ENCODE measurements at regions not wholly inside any gene's neighbourhood (a gene's known extent, or its start where the extent isn't known, plus 50 kb on each side); places are given as distances from the start of the nearest gene placed in this dataset.

DNA sequence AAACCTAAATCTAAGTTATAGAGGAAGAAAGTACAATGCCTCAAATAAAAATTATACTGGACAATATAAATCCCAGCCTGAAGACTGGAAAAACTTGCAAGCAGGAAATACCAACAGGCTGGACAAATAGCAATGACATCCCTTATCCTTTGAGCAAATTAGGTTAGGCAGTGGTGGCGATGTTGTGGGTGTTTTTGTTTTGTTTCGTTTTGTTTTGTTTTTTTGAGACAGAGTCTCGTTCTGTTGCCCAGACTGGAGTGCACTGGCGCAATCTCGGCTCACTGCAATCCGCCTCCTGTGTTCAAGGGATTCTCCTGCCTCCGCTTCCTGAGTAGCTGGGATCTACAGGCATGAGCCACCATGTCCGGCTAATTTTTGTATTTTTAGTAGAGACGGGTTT is 57.3 kb upstream of the TES start:
- Histone ChIP-seq H3K79me2 (ENCODE audit: insufficient read depth, low read length) (peaks cover 98% of the 10 kb centered on the region), H3K27ac (ENCODE audit: low read length) (peak overlapping the region; percentile 74), H3K36me3 (ENCODE audit: insufficient read depth, low read length) (no peaks in the 10 kb centered on the region), H3K4me2 (ENCODE audit: insufficient read depth, low read length) (peak overlapping the region; percentile 18; the same call in 1 of the 2 replicates), H3K4me1 (ENCODE audit: insufficient read depth, low read length) (peaks cover 98% of the 10 kb centered on the region), H2AFZ (ENCODE audit: low read depth, low read length) (no peak overlapping the region), H3K9ac (ENCODE audit: low read depth, low read length) (0 out of 2 replicates have a peak overlapping the region, but pooled peaks have one; percentile 21), H3K9me3 (ENCODE audit: insufficient read depth, low read length, severe bottlenecking) (no peaks in the 10 kb centered on the region), H4K20me1 (ENCODE audit: insufficient read depth, low read length) (no peaks in the 10 kb centered on the region), H3K27me3 (ENCODE audit: insufficient read depth, low read length, poor library complexity) (no peaks in the 10 kb centered on the region), H3K4me3 (ENCODE audit: low read depth in 1 of 2, low read length in 2 of 2) (no peak overlapping the region)
- DNase-seq (peak; percentile 40), ATAC-seq (ENCODE audit: insufficient read depth, low read depth) (peak; percentile 3; the same call in 1 of the 3 replicates)
- TF ChIP-seq, protein P1, sequence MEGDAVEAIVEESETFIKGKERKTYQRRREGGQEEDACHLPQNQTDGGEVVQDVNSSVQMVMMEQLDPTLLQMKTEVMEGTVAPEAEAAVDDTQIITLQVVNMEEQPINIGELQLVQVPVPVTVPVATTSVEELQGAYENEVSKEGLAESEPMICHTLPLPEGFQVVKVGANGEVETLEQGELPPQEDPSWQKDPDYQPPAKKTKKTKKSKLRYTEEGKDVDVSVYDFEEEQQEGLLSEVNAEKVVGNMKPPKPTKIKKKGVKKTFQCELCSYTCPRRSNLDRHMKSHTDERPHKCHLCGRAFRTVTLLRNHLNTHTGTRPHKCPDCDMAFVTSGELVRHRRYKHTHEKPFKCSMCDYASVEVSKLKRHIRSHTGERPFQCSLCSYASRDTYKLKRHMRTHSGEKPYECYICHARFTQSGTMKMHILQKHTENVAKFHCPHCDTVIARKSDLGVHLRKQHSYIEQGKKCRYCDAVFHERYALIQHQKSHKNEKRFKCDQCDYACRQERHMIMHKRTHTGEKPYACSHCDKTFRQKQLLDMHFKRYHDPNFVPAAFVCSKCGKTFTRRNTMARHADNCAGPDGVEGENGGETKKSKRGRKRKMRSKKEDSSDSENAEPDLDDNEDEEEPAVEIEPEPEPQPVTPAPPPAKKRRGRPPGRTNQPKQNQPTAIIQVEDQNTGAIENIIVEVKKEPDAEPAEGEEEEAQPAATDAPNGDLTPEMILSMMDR (IDR thresholded peaks at IDR 0.05; ENCODE audit: borderline replicate concordance, extremely low read depth, low read length, poor library complexity, severe bottlenecking), result no peak
- TF ChIP-seq EZH2 (IDR thresholded peaks at IDR 0.05; ENCODE audit: borderline replicate concordance, low read depth, low read length, severe bottlenecking), result no peak

DNA sequence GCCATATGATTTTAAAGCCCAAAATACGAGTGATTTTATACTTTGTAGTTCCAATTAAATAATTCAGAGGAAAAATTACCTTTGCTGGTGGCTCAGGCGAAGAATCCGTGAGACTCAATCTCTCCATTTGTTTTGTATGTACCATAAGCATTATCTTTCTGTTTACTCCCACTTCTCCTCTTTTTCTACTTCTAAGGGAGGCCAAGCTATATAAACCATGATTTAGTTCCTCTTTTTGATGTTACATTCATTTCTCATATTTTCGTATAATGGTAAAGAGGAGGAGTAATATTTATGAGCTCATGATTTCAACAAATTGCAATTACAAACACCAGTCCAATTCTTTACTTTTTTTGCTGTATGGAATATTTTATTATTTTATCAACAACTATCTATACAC is 50.6 kb upstream of the TES start:
- peaks cover 82% of the 10 kb centered on the region for H3K4me1 ChIP-seq (ENCODE audit: insufficient read depth, low read length)
- H3K9ac ChIP-seq (ENCODE audit: low read depth, low read length), result peak overlapping the region; percentile 52
- TF ChIP-seq, protein P1 (IDR thresholded peaks at IDR 0.05; ENCODE audit: borderline replicate concordance, extremely low read depth, low read length, poor library complexity, severe bottlenecking), result no peak
- no peak for TF ChIP-seq EZH2 (IDR thresholded peaks at IDR 0.05; ENCODE audit: borderline replicate concordance, low read depth, low read length, severe bottlenecking)
- peak overlapping the region; percentile 83 for H3K27ac ChIP-seq (ENCODE audit: low read length)
- H3K36me3 ChIP-seq (ENCODE audit: insufficient read depth, low read length), result no peaks in the 10 kb centered on the region
- no peaks in the 10 kb centered on the region for H3K9me3 ChIP-seq (ENCODE audit: insufficient read depth, low read length, severe bottlenecking)
- peak overlapping the region; percentile 37 for H3K4me2 ChIP-seq (ENCODE audit: insufficient read depth, low read length)
- peaks cover 47% of the 10 kb centered on the region for H3K79me2 ChIP-seq (ENCODE audit: insufficient read depth, low read length)
- H3K4me3 ChIP-seq (ENCODE audit: low read depth in 1 of 2, low read length in 2 of 2), result peak overlapping the region; percentile 13 to 35; a peak in 2 of 4 replicates
- DNase-seq (no peak), ATAC-seq (ENCODE audit: insufficient read depth, low read depth) (no peak; the same call in 2 of the 3 replicates)
- H4K20me1 ChIP-seq (ENCODE audit: insufficient read depth, low read length), result no peaks in the 10 kb centered on the region
- peak overlapping the region; percentile 28; the same call in 1 of the 2 replicates for H2AFZ ChIP-seq (ENCODE audit: low read depth, low read length)
- H3K27me3 ChIP-seq (ENCODE audit: insufficient read depth, low read length, poor library complexity), result no peaks in the 10 kb centered on the region
